ENCODE measurements at regions not wholly inside any gene's neighbourhood (a gene's known extent, or its start where the extent isn't known, plus 50 kb on each side); places are given as distances from the start of the nearest gene placed in this dataset.

- TF ChIP-seq, protein P1, sequence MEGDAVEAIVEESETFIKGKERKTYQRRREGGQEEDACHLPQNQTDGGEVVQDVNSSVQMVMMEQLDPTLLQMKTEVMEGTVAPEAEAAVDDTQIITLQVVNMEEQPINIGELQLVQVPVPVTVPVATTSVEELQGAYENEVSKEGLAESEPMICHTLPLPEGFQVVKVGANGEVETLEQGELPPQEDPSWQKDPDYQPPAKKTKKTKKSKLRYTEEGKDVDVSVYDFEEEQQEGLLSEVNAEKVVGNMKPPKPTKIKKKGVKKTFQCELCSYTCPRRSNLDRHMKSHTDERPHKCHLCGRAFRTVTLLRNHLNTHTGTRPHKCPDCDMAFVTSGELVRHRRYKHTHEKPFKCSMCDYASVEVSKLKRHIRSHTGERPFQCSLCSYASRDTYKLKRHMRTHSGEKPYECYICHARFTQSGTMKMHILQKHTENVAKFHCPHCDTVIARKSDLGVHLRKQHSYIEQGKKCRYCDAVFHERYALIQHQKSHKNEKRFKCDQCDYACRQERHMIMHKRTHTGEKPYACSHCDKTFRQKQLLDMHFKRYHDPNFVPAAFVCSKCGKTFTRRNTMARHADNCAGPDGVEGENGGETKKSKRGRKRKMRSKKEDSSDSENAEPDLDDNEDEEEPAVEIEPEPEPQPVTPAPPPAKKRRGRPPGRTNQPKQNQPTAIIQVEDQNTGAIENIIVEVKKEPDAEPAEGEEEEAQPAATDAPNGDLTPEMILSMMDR (IDR thresholded peaks at IDR 0.05; ENCODE audit: low read length), result no peak
- no peak for TF ChIP-seq EZH2 (optimal IDR thresholded peaks at IDR 0.05; ENCODE audit: low read depth, low read length)
Measured at GRCh38 chr21:18521204-18521603, 117.6 kb upstream of the TMPRSS15 start.

All from MM.1S (cell line).